ENCODE measurements at regions not wholly inside any gene's neighbourhood (a gene's known extent, or its start where the extent isn't known, plus 50 kb on each side); places are given as distances from the start of the nearest gene placed in this dataset.

GRCh38 chr11:76282811-76283595 is 76.7 kb upstream of the WNT11 start:
- Histone ChIP-seq H3K36me3 (ENCODE audit: control insufficient read depth, insufficient read depth, low read length) (no peaks in the 10 kb centered on the region), H3K27ac (ENCODE audit: insufficient read depth, low read length) (no peak overlapping the region), H3K9me3 (ENCODE audit: control insufficient read depth, insufficient read depth, low read depth, low read length) (no peaks in the 10 kb centered on the region), H4K20me1 (ENCODE audit: control insufficient read depth, extremely low read depth, insufficient read depth, low read length) (no peaks in the 10 kb centered on the region), H3K4me3 (replicated peaks in 1 of 4; ENCODE audit: control extremely low read depth in 1 of 4, insufficient read depth in 1 of 4, low read depth in 3 of 4, low read length in 4 of 4) (no peak overlapping the region), H2AFZ (ENCODE audit: low read length) (no peak overlapping the region), H3K9ac (ENCODE audit: insufficient read depth, low read length) (no peak overlapping the region), H3K4me1 (ENCODE audit: control insufficient read depth, extremely low read depth, insufficient read depth, low read length) (no peaks in the 10 kb centered on the region), H3K79me2 (ENCODE audit: control insufficient read depth, insufficient read depth, low read length) (no peaks in the 10 kb centered on the region), H3K4me2 (ENCODE audit: extremely low read depth, insufficient read depth, low read length) (no peak overlapping the region), H3K27me3 (ENCODE audit: control insufficient read depth, insufficient read depth, low read length) (no peaks in the 10 kb centered on the region)
- DNase-seq (ENCODE audit: low read depth in 2 of 2) = no peak
- TF ChIP-seq CTCF (conservative IDR thresholded peaks at IDR 0.05 in 1 of 2, IDR thresholded peaks at IDR 0.05 in 1 of 2; ENCODE audit: low read depth in 1 of 2, low read length in 2 of 2) (no peak), EZH2 (IDR thresholded peaks at IDR 0.05; ENCODE audit: low read length, missing control alignments) (no peak)

GRCh38 chr11:76282172-76282571 is 75.9 kb upstream of the WNT11 start:
- Histone ChIP-seq H4K20me1 (ENCODE audit: control insufficient read depth, extremely low read depth, insufficient read depth, low read length) (no peaks in the 10 kb centered on the region), H3K9ac (ENCODE audit: insufficient read depth, low read length) (no peak overlapping the region), H3K4me2 (ENCODE audit: extremely low read depth, insufficient read depth, low read length) (no peak overlapping the region), H3K27me3 (ENCODE audit: control insufficient read depth, insufficient read depth, low read length) (no peaks in the 10 kb centered on the region), H3K4me1 (ENCODE audit: control insufficient read depth, extremely low read depth, insufficient read depth, low read length) (no peaks in the 10 kb centered on the region), H2AFZ (ENCODE audit: low read length) (no peak overlapping the region), H3K4me3 (replicated peaks in 1 of 4; ENCODE audit: control extremely low read depth in 1 of 4, insufficient read depth in 1 of 4, low read depth in 3 of 4, low read length in 4 of 4) (no peak overlapping the region), H3K27ac (ENCODE audit: insufficient read depth, low read length) (no peak overlapping the region), H3K79me2 (ENCODE audit: control insufficient read depth, insufficient read depth, low read length) (no peaks in the 10 kb centered on the region), H3K36me3 (ENCODE audit: control insufficient read depth, insufficient read depth, low read length) (no peaks in the 10 kb centered on the region), H3K9me3 (ENCODE audit: control insufficient read depth, insufficient read depth, low read depth, low read length) (no peaks in the 10 kb centered on the region)
- no peak for TF ChIP-seq EZH2 (IDR thresholded peaks at IDR 0.05; ENCODE audit: low read length, missing control alignments)
- no peak for TF ChIP-seq CTCF (conservative IDR thresholded peaks at IDR 0.05 in 1 of 2, IDR thresholded peaks at IDR 0.05 in 1 of 2; ENCODE audit: low read depth in 1 of 2, low read length in 2 of 2)
- DNase-seq (ENCODE audit: low read depth in 2 of 2) = no peak

GRCh38 chr11:76281558-76281906 is 75.2 kb upstream of the WNT11 start:
- Histone ChIP-seq H2AFZ (ENCODE audit: low read length) (no peak overlapping the region), H3K36me3 (ENCODE audit: control insufficient read depth, insufficient read depth, low read length) (no peaks in the 10 kb centered on the region), H3K27me3 (ENCODE audit: control insufficient read depth, insufficient read depth, low read length) (no peaks in the 10 kb centered on the region), H3K9me3 (ENCODE audit: control insufficient read depth, insufficient read depth, low read depth, low read length) (no peaks in the 10 kb centered on the region), H3K79me2 (ENCODE audit: control insufficient read depth, insufficient read depth, low read length) (no peaks in the 10 kb centered on the region), H3K4me1 (ENCODE audit: control insufficient read depth, extremely low read depth, insufficient read depth, low read length) (no peaks in the 10 kb centered on the region), H3K27ac (ENCODE audit: insufficient read depth, low read length) (no peak overlapping the region), H3K4me2 (ENCODE audit: extremely low read depth, insufficient read depth, low read length) (no peak overlapping the region), H4K20me1 (ENCODE audit: control insufficient read depth, extremely low read depth, insufficient read depth, low read length) (no peaks in the 10 kb centered on the region), H3K4me3 (replicated peaks in 1 of 4; ENCODE audit: control extremely low read depth in 1 of 4, insufficient read depth in 1 of 4, low read depth in 3 of 4, low read length in 4 of 4) (no peak overlapping the region), H3K9ac (ENCODE audit: insufficient read depth, low read length) (no peak overlapping the region)
- TF ChIP-seq CTCF (conservative IDR thresholded peaks at IDR 0.05 in 1 of 2, IDR thresholded peaks at IDR 0.05 in 1 of 2; ENCODE audit: low read depth in 1 of 2, low read length in 2 of 2) (no peak), EZH2 (IDR thresholded peaks at IDR 0.05; ENCODE audit: low read length, missing control alignments) (no peak)
- DNase-seq (ENCODE audit: low read depth in 2 of 2) = no peak

All from fibroblast of lung (primary cell).